ENCODE measurements at regions not wholly inside any gene's neighbourhood (a gene's known extent, or its start where the extent isn't known, plus 50 kb on each side); places are given as distances from the start of the nearest gene placed in this dataset.

GRCh38 chr18:54100920-54101470 is 123.5 kb downstream of the MBD2 start:
- peak; percentile 24 for DNase-seq (ENCODE audit: low read depth)
- no peak for TF ChIP-seq CTCF (IDR thresholded peaks at IDR 0.05; ENCODE audit: low read length, missing control alignments)
- H3K4me3 ChIP-seq (replicated peaks; ENCODE audit: low read depth, low read length), result no peak overlapping the region

GRCh38 chr18:54100466-54100865 is 124.0 kb downstream of the MBD2 start:
- TF ChIP-seq CTCF (IDR thresholded peaks at IDR 0.05; ENCODE audit: low read length, missing control alignments), result no peak
- H3K4me3 ChIP-seq (replicated peaks; ENCODE audit: low read depth, low read length), result no peak overlapping the region
- no peak for DNase-seq (ENCODE audit: low read depth)

- no peak for TF ChIP-seq CTCF (IDR thresholded peaks at IDR 0.05; ENCODE audit: low read length, missing control alignments)
- H3K4me3 ChIP-seq (replicated peaks; ENCODE audit: low read depth, low read length), result no peak overlapping the region
- no peak for DNase-seq (ENCODE audit: low read depth)
These were observed 130.0 kb downstream of the MBD2 start for GRCh38 chr18:54094474-54094873.

GRCh38 chr18:54090856-54091255 is 133.6 kb downstream of the MBD2 start:
- no peak for TF ChIP-seq CTCF (IDR thresholded peaks at IDR 0.05; ENCODE audit: low read length, missing control alignments)
- no peak overlapping the region for H3K4me3 ChIP-seq (replicated peaks; ENCODE audit: low read depth, low read length)
- DNase-seq (ENCODE audit: low read depth), result no peak

- H3K4me3 ChIP-seq (replicated peaks; ENCODE audit: low read depth, low read length), result no peak overlapping the region
- DNase-seq (ENCODE audit: low read depth), result no peak
- TF ChIP-seq CTCF (IDR thresholded peaks at IDR 0.05; ENCODE audit: low read length, missing control alignments), result no peak
These were observed 134.6 kb downstream of the MBD2 start for GRCh38 chr18:54089749-54090459.

GRCh38 chr18:54086863-54087262 is 137.6 kb downstream of the MBD2 start:
- DNase-seq (ENCODE audit: low read depth), result no peak
- no peak overlapping the region for H3K4me3 ChIP-seq (replicated peaks; ENCODE audit: low read depth, low read length)
- no peak for TF ChIP-seq CTCF (IDR thresholded peaks at IDR 0.05; ENCODE audit: low read length, missing control alignments)

All from fibroblast of pulmonary artery (primary cell).